ENCODE measurements at regions not wholly inside any gene's neighbourhood (a gene's known extent, or its start where the extent isn't known, plus 50 kb on each side); places are given as distances from the start of the nearest gene placed in this dataset.

DNA sequence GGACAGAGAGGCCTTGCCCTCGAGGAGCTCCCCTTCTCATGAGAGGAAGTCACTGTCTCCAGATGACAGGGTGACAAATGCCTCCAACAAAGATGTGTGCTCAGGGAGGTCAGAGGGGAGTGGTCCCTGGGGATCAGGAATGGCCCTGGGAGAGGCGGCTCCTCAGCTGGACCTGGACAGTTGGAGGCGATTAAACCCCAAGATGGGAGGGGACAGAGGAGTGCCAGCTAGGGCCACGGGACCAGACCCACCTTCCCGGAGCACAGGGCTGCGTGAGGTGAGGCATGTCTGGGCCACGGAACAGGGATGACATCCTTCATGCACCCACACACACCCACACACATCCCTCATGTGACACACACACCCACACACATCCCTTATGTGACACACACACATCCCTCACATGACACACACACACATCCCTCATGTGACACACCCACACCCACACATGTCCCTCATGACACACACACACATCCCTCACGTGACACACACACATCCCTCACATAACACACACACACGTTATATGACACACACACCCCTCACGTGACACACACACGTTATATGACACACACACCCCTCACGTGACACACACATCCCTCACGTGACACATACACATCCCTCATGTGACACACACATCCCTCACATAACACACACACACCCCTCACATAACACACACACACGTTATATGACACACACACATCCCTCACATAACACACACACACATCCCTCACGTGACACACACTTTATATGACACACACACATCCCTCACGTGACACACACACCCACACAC is 57.4 kb upstream of the SLCO4A1 start:
- TF ChIP-seq, protein P1, sequence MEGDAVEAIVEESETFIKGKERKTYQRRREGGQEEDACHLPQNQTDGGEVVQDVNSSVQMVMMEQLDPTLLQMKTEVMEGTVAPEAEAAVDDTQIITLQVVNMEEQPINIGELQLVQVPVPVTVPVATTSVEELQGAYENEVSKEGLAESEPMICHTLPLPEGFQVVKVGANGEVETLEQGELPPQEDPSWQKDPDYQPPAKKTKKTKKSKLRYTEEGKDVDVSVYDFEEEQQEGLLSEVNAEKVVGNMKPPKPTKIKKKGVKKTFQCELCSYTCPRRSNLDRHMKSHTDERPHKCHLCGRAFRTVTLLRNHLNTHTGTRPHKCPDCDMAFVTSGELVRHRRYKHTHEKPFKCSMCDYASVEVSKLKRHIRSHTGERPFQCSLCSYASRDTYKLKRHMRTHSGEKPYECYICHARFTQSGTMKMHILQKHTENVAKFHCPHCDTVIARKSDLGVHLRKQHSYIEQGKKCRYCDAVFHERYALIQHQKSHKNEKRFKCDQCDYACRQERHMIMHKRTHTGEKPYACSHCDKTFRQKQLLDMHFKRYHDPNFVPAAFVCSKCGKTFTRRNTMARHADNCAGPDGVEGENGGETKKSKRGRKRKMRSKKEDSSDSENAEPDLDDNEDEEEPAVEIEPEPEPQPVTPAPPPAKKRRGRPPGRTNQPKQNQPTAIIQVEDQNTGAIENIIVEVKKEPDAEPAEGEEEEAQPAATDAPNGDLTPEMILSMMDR (IDR thresholded peaks at IDR 0.05 in 8 of 11, conservative IDR thresholded peaks at IDR 0.05 in 3 of 11), result no peak
- TF ChIP-seq POLR2A (IDR thresholded peaks at IDR 0.05), result no peak

Measured in spleen (tissue), 7 donors.